ENCODE measurements at regions not wholly inside any gene's neighbourhood (a gene's known extent, or its start where the extent isn't known, plus 50 kb on each side); places are given as distances from the start of the nearest gene placed in this dataset.
"Not testable (repeated sequence)": the region's sequence is repeated elsewhere in the genome, so short reads cannot be mapped to it uniquely, and the experiment has no call there.

DNA sequence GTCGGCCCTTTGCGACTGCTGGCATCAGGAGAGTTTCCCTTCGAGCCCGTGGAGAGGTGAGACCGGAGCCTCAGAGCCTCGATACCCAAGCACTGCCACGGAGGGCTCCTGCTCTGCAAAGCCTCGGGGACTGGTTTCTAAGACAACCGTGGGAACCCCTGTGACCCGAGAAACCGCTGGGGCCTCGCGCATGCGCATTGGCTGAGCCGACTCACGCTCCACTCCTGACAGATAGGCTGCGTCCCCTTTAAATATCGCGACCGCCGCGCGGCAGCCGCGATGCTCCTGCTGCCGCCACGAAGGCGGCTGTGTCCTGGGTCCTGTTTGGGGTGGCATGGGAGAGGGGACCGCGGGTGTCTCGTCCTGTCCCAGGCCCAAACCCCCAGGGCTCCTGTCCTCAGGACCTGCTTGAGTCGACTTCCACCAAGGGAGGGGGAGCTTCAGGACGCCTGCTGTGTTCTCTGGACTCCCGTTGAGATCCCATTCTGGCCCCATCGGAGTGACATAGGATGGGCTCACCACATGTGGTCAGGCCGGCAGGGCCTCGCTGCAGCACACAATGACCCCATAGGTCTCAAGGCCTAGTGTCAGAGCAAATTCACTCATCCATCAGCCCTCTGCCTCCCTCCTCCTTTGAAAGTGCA is 701.7 kb upstream of the TPTE start:
- TF ChIP-seq POLR2A (IDR thresholded peaks at IDR 0.05), result not testable (repeated sequence)
- TF ChIP-seq, protein P1, sequence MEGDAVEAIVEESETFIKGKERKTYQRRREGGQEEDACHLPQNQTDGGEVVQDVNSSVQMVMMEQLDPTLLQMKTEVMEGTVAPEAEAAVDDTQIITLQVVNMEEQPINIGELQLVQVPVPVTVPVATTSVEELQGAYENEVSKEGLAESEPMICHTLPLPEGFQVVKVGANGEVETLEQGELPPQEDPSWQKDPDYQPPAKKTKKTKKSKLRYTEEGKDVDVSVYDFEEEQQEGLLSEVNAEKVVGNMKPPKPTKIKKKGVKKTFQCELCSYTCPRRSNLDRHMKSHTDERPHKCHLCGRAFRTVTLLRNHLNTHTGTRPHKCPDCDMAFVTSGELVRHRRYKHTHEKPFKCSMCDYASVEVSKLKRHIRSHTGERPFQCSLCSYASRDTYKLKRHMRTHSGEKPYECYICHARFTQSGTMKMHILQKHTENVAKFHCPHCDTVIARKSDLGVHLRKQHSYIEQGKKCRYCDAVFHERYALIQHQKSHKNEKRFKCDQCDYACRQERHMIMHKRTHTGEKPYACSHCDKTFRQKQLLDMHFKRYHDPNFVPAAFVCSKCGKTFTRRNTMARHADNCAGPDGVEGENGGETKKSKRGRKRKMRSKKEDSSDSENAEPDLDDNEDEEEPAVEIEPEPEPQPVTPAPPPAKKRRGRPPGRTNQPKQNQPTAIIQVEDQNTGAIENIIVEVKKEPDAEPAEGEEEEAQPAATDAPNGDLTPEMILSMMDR (IDR thresholded peaks at IDR 0.05), result not testable (repeated sequence)

Data from thyroid gland (tissue), 4 donors.